ENCODE measurements at regions not wholly inside any gene's neighbourhood (a gene's known extent, or its start where the extent isn't known, plus 50 kb on each side); places are given as distances from the start of the nearest gene placed in this dataset.

GRCh38 chr7:16167526-16167925 lies 253.8 kb downstream of the CRPPA start:
- Histone ChIP-seq H3K9me3 (replicated peaks; ENCODE audit: control insufficient read depth, insufficient read depth, low read depth, low read length) (no peaks in the 10 kb centered on the region), H3K4me1 (replicated peaks in 1 of 2; ENCODE audit: control insufficient read depth in 2 of 2, insufficient read depth in 2 of 2, low read length in 2 of 2) (0 out of 5 replicates have a peak, but pooled peaks cover 0 to 3% of the 10 kb centered on the region in 2 experiments), H3K36me3 (ENCODE audit: control insufficient read depth, insufficient read depth, low read length) (no peaks in the 10 kb centered on the region), H3K9me1 (ENCODE audit: control insufficient read depth, insufficient read depth, low read length) (no peaks in the 10 kb centered on the region), H3K79me2 (ENCODE audit: control insufficient read depth, insufficient read depth, low read length) (no peaks in the 10 kb centered on the region), H3K9ac (ENCODE audit: insufficient read depth in 1 of 2, low read depth in 2 of 2, low read length in 2 of 2) (no peak overlapping the region), H3K27ac (ENCODE audit: extremely low read depth, low read depth, low read length) (no peak overlapping the region), H3K27me3 (ENCODE audit: control insufficient read depth in 2 of 2, insufficient read depth in 2 of 2, low read length in 2 of 2) (no peaks in the 10 kb centered on the region), H2AFZ (ENCODE audit: low read depth, low read length) (no peak overlapping the region), H4K20me1 (replicated peaks; ENCODE audit: control insufficient read depth, insufficient read depth, low read length) (no peaks in the 10 kb centered on the region), H3K4me3 (no peak overlapping the region), H3K4me2 (ENCODE audit: insufficient read depth, low read length) (no peak overlapping the region)
- DNase-seq (ENCODE audit: extremely low read depth in 1 of 4, low spot score in 3 of 4) = no peak
- no peak for FAIRE-seq
- intact Hi-C loops (cut with micrococcal nuclease) = no loop called here
- ChIA-PET CTCF (ENCODE audit: low intra/inter-chr PET ratio) (no interaction called here), POLR2A (no interaction called here)
- in situ Hi-C loops (cut with MboI) = no loop called here
- no TSS peak for BruUV-seq (replicated peaks)
- WGBS (ENCODE audit: insufficient coverage, low coverage, missing lambda C conversion rate) = 74% methylated on average over 3 of the region's 3 CpGs
- no peak for ATAC-seq
- TF ChIP-seq PATZ1 (CRISPR knock-in tag; IDR thresholded peaks at IDR 0.05; ENCODE audit: borderline replicate concordance) (no peak), GTF2F1 (IDR thresholded peaks at IDR 0.05; ENCODE audit: low read depth, low read length) (no peak), ETV6 (IDR thresholded peaks at IDR 0.05; ENCODE audit: borderline replicate concordance in 1 of 2, low read depth in 2 of 2, low read length in 1 of 2) (no peak), ETV6 (CRISPR knock-in tag; IDR thresholded peaks at IDR 0.05; ENCODE audit: borderline replicate concordance) (no peak), POLR2G (IDR thresholded peaks at IDR 0.05; ENCODE audit: low read depth, low read length) (no peak), TEAD1 (CRISPR knock-in tag; IDR thresholded peaks at IDR 0.05) (no peak), SMAD1 (IDR thresholded peaks at IDR 0.05; ENCODE audit: low read depth, low read length, partially characterized antibody) (no peak), DNMT1 (IDR thresholded peaks at IDR 0.05) (no peak), PRMT5 (CRISPR knock-in tag; IDR thresholded peaks at IDR 0.05) (no peak), DACH1 (IDR thresholded peaks at IDR 0.05; ENCODE audit: partially characterized antibody) (no peak)
- TF ChIP-seq, protein P1, sequence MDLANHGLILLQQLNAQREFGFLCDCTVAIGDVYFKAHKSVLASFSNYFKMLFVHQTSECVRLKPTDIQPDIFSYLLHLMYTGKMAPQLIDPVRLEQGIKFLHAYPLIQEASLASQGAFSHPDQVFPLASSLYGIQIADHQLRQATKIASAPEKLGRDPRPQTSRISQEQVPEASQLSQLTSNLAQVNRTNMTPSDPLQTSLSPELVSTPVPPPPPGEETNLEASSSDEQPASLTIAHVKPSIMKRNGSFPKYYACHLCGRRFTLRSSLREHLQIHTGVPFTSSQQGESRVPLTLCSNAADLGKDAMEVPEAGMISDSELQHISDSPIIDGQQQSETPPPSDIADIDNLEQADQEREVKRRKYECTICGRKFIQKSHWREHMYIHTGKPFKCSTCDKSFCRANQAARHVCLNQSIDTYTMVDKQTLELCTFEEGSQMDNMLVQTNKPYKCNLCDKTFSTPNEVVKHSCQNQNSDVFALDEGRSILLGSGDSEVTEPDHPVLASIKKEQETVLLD (IDR thresholded peaks at IDR 0.05) = no peak
- TF ChIP-seq, protein P2, sequence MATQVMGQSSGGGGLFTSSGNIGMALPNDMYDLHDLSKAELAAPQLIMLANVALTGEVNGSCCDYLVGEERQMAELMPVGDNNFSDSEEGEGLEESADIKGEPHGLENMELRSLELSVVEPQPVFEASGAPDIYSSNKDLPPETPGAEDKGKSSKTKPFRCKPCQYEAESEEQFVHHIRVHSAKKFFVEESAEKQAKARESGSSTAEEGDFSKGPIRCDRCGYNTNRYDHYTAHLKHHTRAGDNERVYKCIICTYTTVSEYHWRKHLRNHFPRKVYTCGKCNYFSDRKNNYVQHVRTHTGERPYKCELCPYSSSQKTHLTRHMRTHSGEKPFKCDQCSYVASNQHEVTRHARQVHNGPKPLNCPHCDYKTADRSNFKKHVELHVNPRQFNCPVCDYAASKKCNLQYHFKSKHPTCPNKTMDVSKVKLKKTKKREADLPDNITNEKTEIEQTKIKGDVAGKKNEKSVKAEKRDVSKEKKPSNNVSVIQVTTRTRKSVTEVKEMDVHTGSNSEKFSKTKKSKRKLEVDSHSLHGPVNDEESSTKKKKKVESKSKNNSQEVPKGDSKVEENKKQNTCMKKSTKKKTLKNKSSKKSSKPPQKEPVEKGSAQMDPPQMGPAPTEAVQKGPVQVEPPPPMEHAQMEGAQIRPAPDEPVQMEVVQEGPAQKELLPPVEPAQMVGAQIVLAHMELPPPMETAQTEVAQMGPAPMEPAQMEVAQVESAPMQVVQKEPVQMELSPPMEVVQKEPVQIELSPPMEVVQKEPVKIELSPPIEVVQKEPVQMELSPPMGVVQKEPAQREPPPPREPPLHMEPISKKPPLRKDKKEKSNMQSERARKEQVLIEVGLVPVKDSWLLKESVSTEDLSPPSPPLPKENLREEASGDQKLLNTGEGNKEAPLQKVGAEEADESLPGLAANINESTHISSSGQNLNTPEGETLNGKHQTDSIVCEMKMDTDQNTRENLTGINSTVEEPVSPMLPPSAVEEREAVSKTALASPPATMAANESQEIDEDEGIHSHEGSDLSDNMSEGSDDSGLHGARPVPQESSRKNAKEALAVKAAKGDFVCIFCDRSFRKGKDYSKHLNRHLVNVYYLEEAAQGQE (IDR thresholded peaks at IDR 0.05; ENCODE audit: borderline replicate concordance) = no peak
- TF ChIP-seq, protein P2 (CRISPR knock-in tag; IDR thresholded peaks at IDR 0.05; ENCODE audit: low read depth) = no peak
